ENCODE measurements at regions not wholly inside any gene's neighbourhood (a gene's known extent, or its start where the extent isn't known, plus 50 kb on each side); places are given as distances from the start of the nearest gene placed in this dataset.

DNA sequence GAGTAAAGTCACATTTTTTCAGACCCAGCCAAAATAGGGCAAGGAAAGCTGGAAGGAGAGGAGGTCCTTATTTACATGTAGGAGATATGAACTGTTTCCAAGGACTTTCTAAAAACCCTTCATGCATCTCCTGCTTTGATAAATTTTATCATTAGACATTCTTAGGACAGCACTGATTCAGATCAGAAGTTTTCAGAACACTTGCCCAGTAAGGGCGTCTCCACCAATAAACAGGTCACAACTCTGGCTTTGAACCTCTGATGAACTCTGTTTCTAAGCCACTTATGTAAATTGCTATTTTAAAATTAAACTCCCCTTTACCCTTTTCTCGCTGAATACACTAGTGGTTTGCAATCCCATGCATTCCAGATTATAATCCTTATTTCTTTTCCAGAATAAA is 505.3 kb upstream of the SLIT2 start:
- TF ChIP-seq, protein P1, sequence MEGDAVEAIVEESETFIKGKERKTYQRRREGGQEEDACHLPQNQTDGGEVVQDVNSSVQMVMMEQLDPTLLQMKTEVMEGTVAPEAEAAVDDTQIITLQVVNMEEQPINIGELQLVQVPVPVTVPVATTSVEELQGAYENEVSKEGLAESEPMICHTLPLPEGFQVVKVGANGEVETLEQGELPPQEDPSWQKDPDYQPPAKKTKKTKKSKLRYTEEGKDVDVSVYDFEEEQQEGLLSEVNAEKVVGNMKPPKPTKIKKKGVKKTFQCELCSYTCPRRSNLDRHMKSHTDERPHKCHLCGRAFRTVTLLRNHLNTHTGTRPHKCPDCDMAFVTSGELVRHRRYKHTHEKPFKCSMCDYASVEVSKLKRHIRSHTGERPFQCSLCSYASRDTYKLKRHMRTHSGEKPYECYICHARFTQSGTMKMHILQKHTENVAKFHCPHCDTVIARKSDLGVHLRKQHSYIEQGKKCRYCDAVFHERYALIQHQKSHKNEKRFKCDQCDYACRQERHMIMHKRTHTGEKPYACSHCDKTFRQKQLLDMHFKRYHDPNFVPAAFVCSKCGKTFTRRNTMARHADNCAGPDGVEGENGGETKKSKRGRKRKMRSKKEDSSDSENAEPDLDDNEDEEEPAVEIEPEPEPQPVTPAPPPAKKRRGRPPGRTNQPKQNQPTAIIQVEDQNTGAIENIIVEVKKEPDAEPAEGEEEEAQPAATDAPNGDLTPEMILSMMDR (IDR thresholded peaks at IDR 0.05), result no peak
- TF ChIP-seq POLR2A (IDR thresholded peaks at IDR 0.05), result no peak

All from heart left ventricle (tissue), 13 donors.